HL-60 (cell line): ENCODE measurements at regions not wholly inside any gene's neighbourhood (a gene's known extent, or its start where the extent isn't known, plus 50 kb on each side); places are given as distances from the start of the nearest gene placed in this dataset.

Experiments used
- DNase-seq, 2 experiments: peaks; one replicate each; pipeline ENCODE4 v3.0.0-alpha.2; 2010 to 2020; ENCODE audit warnings: low read depth in 1 of 2, low spot score in 1 of 2
- H3K27ac ChIP-seq: fragments of 250-450 bp; sonication (Bioruptor Pico); replicated peaks from 2 replicates; pipeline ENCODE4 v1.5.1; 2020; ENCODE audit warnings: mild to moderate bottlenecking, moderate library complexity
- H3K27me3 ChIP-seq: fragments of 250-450 bp; sonication (Bioruptor Pico); 2 replicates; pipeline ENCODE4 v1.5.1; 2021; ENCODE audit warnings: mild to moderate bottlenecking, moderate library complexity; ENCODE audit not compliant: insufficient read depth, poor library complexity, severe bottlenecking
- H3K4me3 ChIP-seq: replicated peaks from 2 replicates; pipeline ENCODE4 v1.5.1; 2011; ENCODE audit warnings: mild to moderate bottlenecking, control low read depth, low read length; ENCODE audit not compliant: insufficient read depth
- GABPA ChIP-seq: IDR thresholded peaks from 2 replicates; pipeline ENCODE4 v1.6.1; 2012; ENCODE audit warnings: low read depth
- POLR2AphosphoS5 ChIP-seq: IDR thresholded peaks from 2 replicates; pipeline ENCODE4 v1.6.1; 2012; ENCODE audit warnings: low read depth
- SPI1 ChIP-seq: IDR thresholded peaks from 2 replicates; pipeline ENCODE4 v1.6.1; 2012; ENCODE audit warnings: low read depth, mild to moderate bottlenecking, borderline replicate concordance
- TF ChIP-seq, protein P1 (sequence below): IDR thresholded peaks from 2 replicates; pipeline ENCODE4 v1.6.1; 2012; ENCODE audit warnings: low read depth; ENCODE audit not compliant: insufficient replicate concordance
- TF ChIP-seq, protein P2 (sequence below): IDR thresholded peaks from one replicate; pipeline ENCODE4 v1.5.1; 2011; ENCODE audit warnings: low read length, control low read depth, inconsistent platforms; ENCODE audit not compliant: insufficient read depth

GRCh38 chr16:11413907-11414595 is 68.8 kb downstream of the RMI2 start:
- Histone ChIP-seq H3K4me3 (no peak overlapping the region), H3K27me3 (no peaks in the 10 kb centered on the region), H3K27ac (no peak overlapping the region)
- DNase-seq: no peak
- TF ChIP-seq SPI1: no peak
- TF ChIP-seq POLR2AphosphoS5: no peak
- TF ChIP-seq, protein P1, sequence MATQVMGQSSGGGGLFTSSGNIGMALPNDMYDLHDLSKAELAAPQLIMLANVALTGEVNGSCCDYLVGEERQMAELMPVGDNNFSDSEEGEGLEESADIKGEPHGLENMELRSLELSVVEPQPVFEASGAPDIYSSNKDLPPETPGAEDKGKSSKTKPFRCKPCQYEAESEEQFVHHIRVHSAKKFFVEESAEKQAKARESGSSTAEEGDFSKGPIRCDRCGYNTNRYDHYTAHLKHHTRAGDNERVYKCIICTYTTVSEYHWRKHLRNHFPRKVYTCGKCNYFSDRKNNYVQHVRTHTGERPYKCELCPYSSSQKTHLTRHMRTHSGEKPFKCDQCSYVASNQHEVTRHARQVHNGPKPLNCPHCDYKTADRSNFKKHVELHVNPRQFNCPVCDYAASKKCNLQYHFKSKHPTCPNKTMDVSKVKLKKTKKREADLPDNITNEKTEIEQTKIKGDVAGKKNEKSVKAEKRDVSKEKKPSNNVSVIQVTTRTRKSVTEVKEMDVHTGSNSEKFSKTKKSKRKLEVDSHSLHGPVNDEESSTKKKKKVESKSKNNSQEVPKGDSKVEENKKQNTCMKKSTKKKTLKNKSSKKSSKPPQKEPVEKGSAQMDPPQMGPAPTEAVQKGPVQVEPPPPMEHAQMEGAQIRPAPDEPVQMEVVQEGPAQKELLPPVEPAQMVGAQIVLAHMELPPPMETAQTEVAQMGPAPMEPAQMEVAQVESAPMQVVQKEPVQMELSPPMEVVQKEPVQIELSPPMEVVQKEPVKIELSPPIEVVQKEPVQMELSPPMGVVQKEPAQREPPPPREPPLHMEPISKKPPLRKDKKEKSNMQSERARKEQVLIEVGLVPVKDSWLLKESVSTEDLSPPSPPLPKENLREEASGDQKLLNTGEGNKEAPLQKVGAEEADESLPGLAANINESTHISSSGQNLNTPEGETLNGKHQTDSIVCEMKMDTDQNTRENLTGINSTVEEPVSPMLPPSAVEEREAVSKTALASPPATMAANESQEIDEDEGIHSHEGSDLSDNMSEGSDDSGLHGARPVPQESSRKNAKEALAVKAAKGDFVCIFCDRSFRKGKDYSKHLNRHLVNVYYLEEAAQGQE: no peak
- TF ChIP-seq GABPA: no peak
- TF ChIP-seq, protein P2, sequence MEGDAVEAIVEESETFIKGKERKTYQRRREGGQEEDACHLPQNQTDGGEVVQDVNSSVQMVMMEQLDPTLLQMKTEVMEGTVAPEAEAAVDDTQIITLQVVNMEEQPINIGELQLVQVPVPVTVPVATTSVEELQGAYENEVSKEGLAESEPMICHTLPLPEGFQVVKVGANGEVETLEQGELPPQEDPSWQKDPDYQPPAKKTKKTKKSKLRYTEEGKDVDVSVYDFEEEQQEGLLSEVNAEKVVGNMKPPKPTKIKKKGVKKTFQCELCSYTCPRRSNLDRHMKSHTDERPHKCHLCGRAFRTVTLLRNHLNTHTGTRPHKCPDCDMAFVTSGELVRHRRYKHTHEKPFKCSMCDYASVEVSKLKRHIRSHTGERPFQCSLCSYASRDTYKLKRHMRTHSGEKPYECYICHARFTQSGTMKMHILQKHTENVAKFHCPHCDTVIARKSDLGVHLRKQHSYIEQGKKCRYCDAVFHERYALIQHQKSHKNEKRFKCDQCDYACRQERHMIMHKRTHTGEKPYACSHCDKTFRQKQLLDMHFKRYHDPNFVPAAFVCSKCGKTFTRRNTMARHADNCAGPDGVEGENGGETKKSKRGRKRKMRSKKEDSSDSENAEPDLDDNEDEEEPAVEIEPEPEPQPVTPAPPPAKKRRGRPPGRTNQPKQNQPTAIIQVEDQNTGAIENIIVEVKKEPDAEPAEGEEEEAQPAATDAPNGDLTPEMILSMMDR: no peak

DNA sequence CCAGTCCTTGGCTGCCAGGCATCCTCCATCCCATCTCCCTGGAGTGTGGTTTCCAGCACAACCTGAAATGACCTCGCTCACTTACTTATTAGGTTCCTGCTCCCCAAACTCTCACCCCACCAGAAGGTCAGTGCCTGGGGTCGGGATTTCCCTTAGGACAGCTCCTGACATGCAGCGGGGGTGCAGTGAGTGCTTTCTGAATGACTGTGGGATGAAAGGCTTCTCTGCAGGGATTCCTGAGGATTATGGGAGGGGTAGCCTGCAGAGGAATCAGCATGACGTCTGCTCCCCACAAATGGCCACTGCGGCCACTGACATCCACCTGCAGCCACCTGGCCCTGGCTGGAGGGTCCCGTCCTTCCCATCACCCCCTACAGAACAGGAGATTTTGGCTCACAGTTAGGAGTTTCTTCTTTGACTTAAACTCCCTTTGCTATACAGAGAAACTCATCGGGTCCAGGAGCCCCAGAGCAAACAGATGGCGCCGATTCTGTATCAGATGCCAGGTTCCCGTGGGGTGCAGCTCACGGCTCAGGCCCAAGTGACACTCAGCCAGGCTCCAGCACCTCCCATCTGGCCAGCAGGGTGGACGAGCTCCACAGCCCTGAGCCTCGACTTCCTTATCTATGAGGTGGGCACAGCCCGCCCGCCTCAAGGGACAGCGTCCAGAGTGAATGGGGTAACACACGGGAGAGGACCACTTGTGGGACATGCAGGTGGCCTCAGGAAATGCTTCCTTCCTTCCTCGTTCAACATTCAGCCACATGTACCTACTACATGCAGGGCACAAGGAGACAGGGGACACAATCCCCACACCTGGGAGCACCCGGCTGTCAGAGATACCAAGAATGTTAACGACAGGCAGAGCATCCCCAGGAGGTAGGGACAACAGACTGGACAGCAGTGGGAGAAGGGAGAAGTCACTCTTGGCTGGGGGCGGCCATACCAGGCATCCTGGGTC is 69.8 kb downstream of the RMI2 start:
- TF ChIP-seq SPI1: no peak

GRCh38 chr16:11416228-11417001 is 71.2 kb downstream of the RMI2 start:
- no peaks in the 10 kb centered on the region for H3K27me3 ChIP-seq
- no peak overlapping the region for H3K4me3 ChIP-seq
- no peak for TF ChIP-seq SPI1
- TF ChIP-seq, protein P1: no peak
- TF ChIP-seq, protein P2: no peak
- TF ChIP-seq POLR2AphosphoS5: no peak
- TF ChIP-seq GABPA: no peak
- no peak overlapping the region for H3K27ac ChIP-seq
- DNase-seq: no peak

More for the DNA sequence above, 69.8 kb downstream of the RMI2 start:
- no peaks in the 10 kb centered on the region for H3K27me3 ChIP-seq
- H3K27ac ChIP-seq: no peak overlapping the region
- no peak overlapping the region for H3K4me3 ChIP-seq
- no peak for DNase-seq
